OCI-LY3 (cell line): ENCODE measurements at regions not wholly inside any gene's neighbourhood (a gene's known extent, or its start where the extent isn't known, plus 50 kb on each side); places are given as distances from the start of the nearest gene placed in this dataset.

Experiments used
- H2AFZ ChIP-seq: fragments of 200-600, 300-600 bp; shearing (Covaris generic); 2 replicates; pipeline ENCODE4 v1.6.0; 2014; ENCODE audit warnings: antibody characterized with exemption, low read depth, low read length
- H3K27ac ChIP-seq: fragments of 200-600, 300-600 bp; sonication (generic); 2 replicates; pipeline ENCODE4 v1.5.1; 2014; ENCODE audit warnings: mild to moderate bottlenecking, low read length, moderate library complexity, mixed read lengths
- H3K27me3 ChIP-seq: fragments of 200-600, 300-600 bp; sonication (generic); 2 replicates; pipeline ENCODE4 v1.6.1; 2014; ENCODE audit warnings: low read depth, low read length, mixed read lengths
- H3K36me3 ChIP-seq: fragments of 200-600, 300-600 bp; sonication (generic); replicated peaks from 2 replicates; pipeline ENCODE3; 2014; ENCODE audit warnings: low read depth, low read length, mixed read lengths
- H3K4me1 ChIP-seq: fragments of 300-600, 200-600 bp; sonication (generic); 2 replicates; pipeline ENCODE4 v1.6.1; 2014; ENCODE audit warnings: low read length, mixed read lengths
- H3K4me2 ChIP-seq: fragments of 200-600, 300-600 bp; sonication (generic); 2 replicates; pipeline ENCODE4 v1.6.1; 2014; ENCODE audit warnings: low read length, mixed read lengths
- H3K4me3 ChIP-seq: fragments of 300-600, 200-600 bp; sonication (generic); 2 replicates; pipeline ENCODE4 v1.5.1; 2014; ENCODE audit warnings: antibody characterized with exemption, mild to moderate bottlenecking, low read length, moderate library complexity
- H3K79me2 ChIP-seq: fragments of 300-600, 200-600 bp; shearing (Covaris generic); 2 replicates; pipeline ENCODE4 v1.6.1; 2014; ENCODE audit warnings: mild to moderate bottlenecking, low read length, mixed read lengths
- H3K9ac ChIP-seq: fragments of 300-600, 200-600 bp; shearing (Covaris generic); 2 replicates; pipeline ENCODE4 v1.6.0; 2014; ENCODE audit warnings: mild to moderate bottlenecking, low read length, moderate library complexity
- H3K9me3 ChIP-seq: fragments of 200-600, 300-600 bp; shearing (Covaris generic); 2 replicates; pipeline ENCODE4 v1.6.1; 2014; ENCODE audit warnings: low read length, mixed read lengths; ENCODE audit not compliant: insufficient read depth
- H4K20me1 ChIP-seq: fragments of 200-600, 300-600 bp; sonication (generic); 2 replicates; pipeline ENCODE4 v1.6.1; 2016; ENCODE audit warnings: low read length, mixed read lengths; ENCODE audit not compliant: insufficient read depth
- CTCF ChIP-seq: fragments of 200-600, 300-600 bp; sonication (generic); IDR thresholded peaks from 2 replicates; pipeline ENCODE4 v1.5.1; 2014; ENCODE audit warnings: antibody characterized with exemption, low read length, low read depth
- EZH2phosphoT487 ChIP-seq: fragments of 200-600 bp; shearing (Covaris generic); IDR thresholded peaks from 2 replicates; pipeline ENCODE4 v1.6.1; 2018; ENCODE audit warnings: antibody characterized with exemption, mixed run types, low read depth

GRCh38 chr4:52372269-52372668 lies 286.8 kb downstream of the USP46 start:
- Histone ChIP-seq H3K27ac (no peak overlapping the region), H3K4me3 (no peak overlapping the region), H4K20me1 (no peaks in the 10 kb centered on the region), H3K4me1 (no peaks in the 10 kb centered on the region), H3K79me2 (no peaks in the 10 kb centered on the region), H3K4me2 (no peak overlapping the region), H3K9me3 (no peaks in the 10 kb centered on the region), H3K36me3 (no peaks in the 10 kb centered on the region), H2AFZ (no peak overlapping the region), H3K27me3 (peaks cover 8% of the 10 kb centered on the region; the same call in 1 of the 2 replicates), H3K9ac (no peak overlapping the region)
- TF ChIP-seq CTCF (no peak), EZH2phosphoT487 (no peak)

GRCh38 chr4:52372747-52373146 lies 286.4 kb downstream of the USP46 start:
- no peak overlapping the region for H3K4me3 ChIP-seq
- H3K9ac ChIP-seq: no peak overlapping the region
- no peak overlapping the region for H3K27ac ChIP-seq
- no peaks in the 10 kb centered on the region for H4K20me1 ChIP-seq
- no peaks in the 10 kb centered on the region for H3K4me1 ChIP-seq
- peaks cover 8% of the 10 kb centered on the region; the same call in 1 of the 2 replicates for H3K27me3 ChIP-seq
- H2AFZ ChIP-seq: no peak overlapping the region
- H3K4me2 ChIP-seq: no peak overlapping the region
- no peaks in the 10 kb centered on the region for H3K79me2 ChIP-seq
- no peak for TF ChIP-seq EZH2phosphoT487
- TF ChIP-seq CTCF: no peak
- H3K36me3 ChIP-seq: no peaks in the 10 kb centered on the region
- no peaks in the 10 kb centered on the region for H3K9me3 ChIP-seq

DNA sequence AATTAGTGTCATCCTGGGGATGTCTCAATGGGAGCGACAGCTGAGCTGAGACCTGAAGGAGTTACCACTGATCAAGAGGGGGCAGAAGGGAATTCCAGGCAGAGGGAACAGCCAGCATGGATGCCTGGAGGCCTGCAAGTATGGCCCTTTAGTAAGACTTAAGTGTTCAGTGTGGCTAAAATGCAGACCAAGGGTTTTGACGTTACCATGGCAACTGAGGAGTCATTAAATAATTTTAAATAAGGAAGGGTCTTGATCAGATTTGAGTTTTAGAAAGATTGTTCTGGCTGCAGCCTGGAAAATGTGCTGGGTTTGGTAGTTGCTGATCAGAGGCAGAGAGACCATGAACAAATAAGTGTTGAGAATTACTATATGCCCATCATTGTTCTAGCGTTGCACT lies 285.5 kb downstream of the USP46 start:
- Histone ChIP-seq H4K20me1 (no peaks in the 10 kb centered on the region), H3K27me3 (peaks cover 8% of the 10 kb centered on the region; the same call in 1 of the 2 replicates), H3K9me3 (no peaks in the 10 kb centered on the region), H3K79me2 (no peaks in the 10 kb centered on the region), H2AFZ (no peak overlapping the region), H3K4me2 (no peak overlapping the region), H3K9ac (no peak overlapping the region), H3K4me3 (no peak overlapping the region), H3K36me3 (no peaks in the 10 kb centered on the region), H3K27ac (no peak overlapping the region), H3K4me1 (no peaks in the 10 kb centered on the region)
- no peak for TF ChIP-seq CTCF
- no peak for TF ChIP-seq EZH2phosphoT487

- Histone ChIP-seq H3K9me3 (no peaks in the 10 kb centered on the region), H3K4me1 (no peaks in the 10 kb centered on the region), H2AFZ (no peak overlapping the region), H3K27me3 (peaks cover 8% of the 10 kb centered on the region; the same call in 1 of the 2 replicates), H4K20me1 (no peaks in the 10 kb centered on the region), H3K4me3 (no peak overlapping the region), H3K36me3 (no peaks in the 10 kb centered on the region), H3K79me2 (no peaks in the 10 kb centered on the region), H3K4me2 (no peak overlapping the region), H3K27ac (no peak overlapping the region), H3K9ac (no peak overlapping the region)
- TF ChIP-seq CTCF (no peak), EZH2phosphoT487 (no peak)
Measured at GRCh38 chr4:52374877-52375276, 284.2 kb downstream of the USP46 start.
